ENCODE measurements at regions not wholly inside any gene's neighbourhood (a gene's known extent, or its start where the extent isn't known, plus 50 kb on each side); places are given as distances from the start of the nearest gene placed in this dataset.

DNA sequence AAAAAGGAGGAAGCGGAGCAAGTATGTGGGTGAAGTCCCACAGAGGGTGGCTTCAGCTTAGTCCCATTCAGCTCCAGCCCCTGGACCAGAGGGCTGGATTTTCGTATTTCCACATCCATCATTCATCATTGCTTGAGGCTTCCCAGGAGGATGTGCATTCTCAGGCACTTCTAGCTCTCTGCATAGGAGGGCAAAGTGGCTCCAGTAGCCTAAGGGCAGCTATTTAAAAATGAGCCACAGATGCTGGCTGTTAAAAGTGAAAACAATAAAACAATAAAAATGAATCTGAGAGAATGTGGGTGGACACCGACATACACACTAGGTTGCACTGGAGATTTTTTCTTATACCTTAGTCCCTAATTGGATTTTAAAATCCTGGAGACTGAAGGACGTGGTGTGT is 629.2 kb upstream of the ZNF385D start:
- TF ChIP-seq TMF1 (CRISPR knock-in tag; IDR thresholded peaks at IDR 0.05; ENCODE audit: low read depth) (no peak), POLR2AphosphoS5 (IDR thresholded peaks at IDR 0.05; ENCODE audit: low read depth, low read length) (no peak), PBX2 (CRISPR knock-in tag; IDR thresholded peaks at IDR 0.05) (no peak), RELA (CRISPR knock-in tag; IDR thresholded peaks at IDR 0.05) (no peak), POLR2A (IDR thresholded peaks at IDR 0.05; ENCODE audit: insufficient read depth in 1 of 2, low read depth in 2 of 2, low read length in 2 of 2) (no peak), EP300 (IDR thresholded peaks at IDR 0.05; ENCODE audit: low read depth in 2 of 2, low read length in 2 of 2) (no peak), EP300 (CRISPR knock-in tag; IDR thresholded peaks at IDR 0.05; ENCODE audit: borderline replicate concordance) (no peak), MNT (IDR thresholded peaks at IDR 0.05) (no peak), ZNF609 (CRISPR knock-in tag; IDR thresholded peaks at IDR 0.05; ENCODE audit: borderline replicate concordance) (no peak), SMC3 (IDR thresholded peaks at IDR 0.05; ENCODE audit: low read length) (no peak), NFE2L1 (CRISPR knock-in tag; IDR thresholded peaks at IDR 0.05; ENCODE audit: borderline replicate concordance) (no peak), ZKSCAN8 (CRISPR knock-in tag; IDR thresholded peaks at IDR 0.05; ENCODE audit: borderline replicate concordance) (no peak)
- TF ChIP-seq, protein P1, sequence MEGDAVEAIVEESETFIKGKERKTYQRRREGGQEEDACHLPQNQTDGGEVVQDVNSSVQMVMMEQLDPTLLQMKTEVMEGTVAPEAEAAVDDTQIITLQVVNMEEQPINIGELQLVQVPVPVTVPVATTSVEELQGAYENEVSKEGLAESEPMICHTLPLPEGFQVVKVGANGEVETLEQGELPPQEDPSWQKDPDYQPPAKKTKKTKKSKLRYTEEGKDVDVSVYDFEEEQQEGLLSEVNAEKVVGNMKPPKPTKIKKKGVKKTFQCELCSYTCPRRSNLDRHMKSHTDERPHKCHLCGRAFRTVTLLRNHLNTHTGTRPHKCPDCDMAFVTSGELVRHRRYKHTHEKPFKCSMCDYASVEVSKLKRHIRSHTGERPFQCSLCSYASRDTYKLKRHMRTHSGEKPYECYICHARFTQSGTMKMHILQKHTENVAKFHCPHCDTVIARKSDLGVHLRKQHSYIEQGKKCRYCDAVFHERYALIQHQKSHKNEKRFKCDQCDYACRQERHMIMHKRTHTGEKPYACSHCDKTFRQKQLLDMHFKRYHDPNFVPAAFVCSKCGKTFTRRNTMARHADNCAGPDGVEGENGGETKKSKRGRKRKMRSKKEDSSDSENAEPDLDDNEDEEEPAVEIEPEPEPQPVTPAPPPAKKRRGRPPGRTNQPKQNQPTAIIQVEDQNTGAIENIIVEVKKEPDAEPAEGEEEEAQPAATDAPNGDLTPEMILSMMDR (CRISPR knock-in tag; IDR thresholded peaks at IDR 0.05), result no peak

All from HepG2 (cell line).